GM21528 (cell line): ENCODE measurements at regions not wholly inside any gene's neighbourhood (a gene's known extent, or its start where the extent isn't known, plus 50 kb on each side); places are given as distances from the start of the nearest gene placed in this dataset.
"Not testable (repeated sequence)": the region's sequence is repeated elsewhere in the genome, so short reads cannot be mapped to it uniquely, and the experiment has no call there.

Experiments used
- ATAC-seq: cut with Tn5 transposase; IDR thresholded peaks from one replicate; pipeline ENCODE4 v1.9.1; 2021; ENCODE audit warnings: mild to moderate bottlenecking, moderate library complexity; ENCODE audit not compliant: unreplicated experiment, low FRiP score

DNA sequence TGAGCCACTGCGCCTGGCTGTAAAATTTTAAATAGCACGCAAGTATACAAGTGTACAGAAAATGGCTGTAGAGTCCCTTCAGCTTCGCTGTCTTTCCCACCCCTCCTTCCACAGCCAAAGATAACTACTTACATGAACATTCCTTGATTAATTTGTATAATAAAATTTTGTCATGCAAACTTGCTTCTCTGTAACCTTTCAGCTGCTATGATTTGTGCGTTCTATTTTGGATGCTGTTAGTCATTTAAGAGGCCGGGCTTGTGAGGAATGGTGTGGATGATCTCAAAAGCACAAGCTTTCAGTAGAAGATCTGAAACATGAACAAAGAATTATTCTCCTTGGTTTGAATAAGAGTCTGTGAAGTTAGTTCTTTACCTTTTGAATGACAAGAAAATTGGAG lies 115.0 kb upstream of the TLE1 start:
- no peak for ATAC-seq

DNA sequence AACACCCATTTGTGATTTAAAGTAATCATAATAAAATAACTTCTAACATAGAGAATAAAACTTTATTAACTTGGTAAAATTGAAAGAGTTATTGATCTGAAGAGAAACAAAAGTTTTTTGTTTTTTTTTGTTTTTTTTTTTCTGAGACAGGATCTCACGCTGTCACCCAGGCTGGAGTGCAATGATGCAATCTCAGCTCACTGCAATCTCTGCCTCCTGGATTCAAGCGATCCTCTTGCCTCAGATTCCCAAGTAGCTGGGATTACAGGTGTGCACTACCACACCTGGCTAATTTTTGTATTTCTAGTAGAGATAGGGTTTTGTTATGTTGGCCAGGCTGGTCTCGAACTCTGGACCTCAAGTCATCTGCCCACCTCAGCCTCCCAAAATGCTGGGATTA lies 116.5 kb upstream of the SPATA31D4 start:
- ATAC-seq, result not testable (repeated sequence)

DNA sequence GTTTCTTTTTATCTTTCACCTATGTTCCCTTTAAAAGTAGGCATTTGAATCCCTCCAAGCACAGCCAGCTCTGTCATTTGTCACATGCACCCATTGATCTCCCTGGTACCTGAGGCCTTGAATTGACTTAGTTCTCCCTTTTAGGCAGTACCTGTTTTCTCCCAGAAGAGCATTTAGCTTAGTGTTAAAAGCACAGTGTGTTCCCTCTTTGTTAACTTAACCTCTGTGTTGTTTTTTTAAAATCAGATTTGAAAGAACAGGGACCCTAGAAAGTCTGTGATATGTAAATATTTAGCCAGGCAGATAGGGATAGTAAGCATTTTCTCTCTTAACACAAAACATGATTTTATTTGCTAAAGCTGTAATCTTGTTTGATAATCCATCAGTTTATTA lies 113.8 kb upstream of the SPATA31D4 start:
- no peak for ATAC-seq

DNA sequence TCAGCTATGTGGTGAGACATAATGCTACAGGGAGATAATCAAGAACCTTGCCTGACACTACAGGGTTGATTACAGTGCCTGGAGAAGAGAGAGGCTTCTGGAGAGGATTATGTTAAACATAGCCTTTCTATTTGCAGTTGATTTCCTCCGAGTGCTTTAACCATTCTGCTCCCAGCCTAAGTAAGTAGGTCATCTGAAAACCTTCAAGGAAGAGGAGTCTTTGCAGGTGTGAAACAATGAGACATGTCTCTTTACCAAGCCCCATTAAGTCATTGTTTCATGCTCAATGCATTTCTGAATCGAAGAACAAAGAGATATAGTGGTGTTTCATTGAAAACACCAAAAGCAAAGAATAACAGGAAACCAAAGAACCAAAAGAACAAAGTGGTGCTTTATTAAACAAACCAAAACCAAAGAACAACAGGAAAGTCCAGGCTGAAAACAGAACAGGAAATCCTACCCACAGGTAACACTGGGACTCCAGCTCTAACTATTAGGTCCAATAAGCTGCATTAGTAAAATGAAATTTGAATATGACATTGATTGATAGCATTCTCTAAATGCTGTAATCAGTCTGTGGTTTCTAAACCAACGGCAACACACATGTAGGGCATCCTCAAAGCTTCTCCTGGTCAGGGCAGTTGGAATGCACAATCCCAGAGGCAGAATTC lies 113.3 kb upstream of the SPATA31D4 start:
- peak; percentile 79 for ATAC-seq

DNA sequence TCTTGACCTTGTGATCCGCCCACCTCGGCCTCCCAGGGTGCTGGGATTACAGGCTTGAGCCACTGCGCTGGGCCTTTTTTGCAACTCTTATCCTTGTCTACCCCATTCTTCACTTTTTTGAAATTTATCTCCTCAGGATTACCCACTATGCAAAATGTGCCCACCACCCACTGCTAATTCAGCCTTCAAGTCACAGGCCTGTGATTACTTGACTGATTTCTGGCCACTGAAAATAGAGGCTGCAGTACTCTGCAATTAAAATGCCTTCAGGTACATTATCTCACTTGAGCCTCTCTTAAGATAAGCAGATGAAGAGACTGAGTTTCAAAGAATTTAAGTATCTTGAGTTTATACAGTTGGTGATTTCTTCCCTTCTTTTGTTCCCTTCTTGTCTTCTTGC lies 112.4 kb upstream of the SPATA31D4 start:
- ATAC-seq, result no peak

DNA sequence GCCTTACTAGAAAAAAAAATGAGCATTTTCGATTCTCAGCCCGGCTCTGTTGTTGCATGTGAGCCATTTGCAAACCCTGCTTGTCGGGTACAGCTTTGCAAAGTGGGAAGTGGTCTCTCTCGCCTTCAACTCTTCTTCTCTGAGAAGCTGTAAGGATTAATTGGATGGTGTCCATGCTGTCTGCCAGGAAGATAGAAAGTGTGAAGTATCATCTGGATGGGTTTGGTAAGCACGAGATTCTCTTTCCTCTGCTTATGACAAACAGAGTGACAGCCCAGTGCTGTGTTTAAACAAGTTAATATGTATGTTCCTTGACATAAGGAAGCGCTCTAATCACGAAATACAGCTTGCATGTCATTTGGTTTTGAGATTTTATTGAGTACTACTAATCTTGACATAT lies 109.1 kb upstream of the SPATA31D4 start:
- ATAC-seq, result no peak

DNA sequence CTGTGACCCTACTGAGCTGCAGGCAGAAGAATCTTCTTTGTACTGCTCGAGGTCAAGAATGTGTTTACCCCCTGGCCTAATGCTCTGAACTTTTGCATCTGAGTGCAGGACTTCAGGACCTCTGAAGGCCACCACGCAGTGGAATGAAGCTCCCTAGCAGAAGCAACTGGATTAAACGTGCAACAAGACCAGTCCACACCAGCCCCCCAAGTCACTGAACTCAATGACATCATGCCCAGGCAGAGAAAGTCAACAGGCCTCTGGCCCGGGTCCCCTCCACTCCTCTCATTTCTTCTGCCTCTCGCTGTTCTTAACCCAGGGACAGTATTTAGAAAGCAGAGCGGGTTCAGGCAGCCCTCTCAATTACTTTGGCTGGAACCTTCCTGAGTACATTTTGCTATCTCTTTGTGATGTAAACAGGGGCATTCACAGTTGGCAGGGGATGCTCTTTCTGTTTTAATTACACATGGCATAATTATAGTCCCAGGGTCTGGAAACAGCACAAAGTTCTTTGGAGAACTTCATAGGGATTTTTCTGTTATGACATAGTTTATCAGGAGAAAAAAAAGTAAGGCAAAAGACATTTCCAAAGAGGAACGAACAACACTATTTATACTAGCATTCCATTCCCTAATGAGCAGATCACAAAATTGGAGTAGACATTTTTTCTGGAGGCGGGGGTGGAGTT lies 108.2 kb upstream of the SPATA31D4 start:
- ATAC-seq, result no peak

DNA sequence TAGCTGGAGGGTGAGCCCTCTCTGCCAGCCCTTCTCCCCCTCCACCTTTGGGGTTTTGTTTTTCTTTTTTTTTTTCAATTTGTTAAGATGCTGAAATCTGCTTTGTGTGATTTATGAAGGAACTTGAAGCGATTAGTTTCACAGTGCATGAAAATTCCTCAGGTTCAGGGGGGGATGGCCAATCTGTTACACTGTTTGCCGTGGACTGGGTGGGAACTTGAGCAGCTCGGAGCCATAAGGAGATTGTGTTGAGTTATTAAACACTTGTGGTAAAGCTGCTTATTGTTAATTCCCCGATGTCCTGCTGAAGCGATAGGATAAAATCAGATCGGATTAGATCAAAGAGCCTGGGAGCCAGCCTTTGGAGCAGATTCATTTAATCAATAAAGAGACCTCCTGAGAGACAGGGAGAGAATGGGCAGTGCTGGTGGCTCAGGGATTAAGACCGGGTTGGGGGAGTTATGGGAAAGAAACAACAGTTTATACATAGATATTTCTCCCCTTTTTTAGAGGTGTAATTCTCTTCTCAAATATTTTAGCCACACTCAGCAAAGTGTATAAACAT lies 105.8 kb upstream of the SPATA31D4 start:
- no peak for ATAC-seq

DNA sequence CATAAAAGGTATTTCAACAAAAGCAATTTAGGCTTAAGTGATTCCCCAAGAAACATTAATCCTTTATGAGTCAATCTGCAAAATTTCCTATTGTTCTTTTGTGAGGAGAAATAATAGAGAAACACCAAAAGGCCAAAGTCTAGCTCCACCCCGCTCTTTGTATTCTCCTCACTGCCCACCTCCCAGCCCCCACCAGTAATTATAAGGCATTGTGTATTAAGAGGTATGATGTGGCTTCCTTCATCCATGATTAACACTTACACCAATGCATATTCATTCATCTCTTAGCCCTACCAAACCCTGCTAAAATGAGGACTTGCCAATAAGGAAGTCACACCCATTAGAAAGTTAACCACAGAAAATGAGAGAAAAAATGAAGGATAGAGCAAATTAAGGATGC lies 105.3 kb upstream of the SPATA31D4 start:
- no peak for ATAC-seq

DNA sequence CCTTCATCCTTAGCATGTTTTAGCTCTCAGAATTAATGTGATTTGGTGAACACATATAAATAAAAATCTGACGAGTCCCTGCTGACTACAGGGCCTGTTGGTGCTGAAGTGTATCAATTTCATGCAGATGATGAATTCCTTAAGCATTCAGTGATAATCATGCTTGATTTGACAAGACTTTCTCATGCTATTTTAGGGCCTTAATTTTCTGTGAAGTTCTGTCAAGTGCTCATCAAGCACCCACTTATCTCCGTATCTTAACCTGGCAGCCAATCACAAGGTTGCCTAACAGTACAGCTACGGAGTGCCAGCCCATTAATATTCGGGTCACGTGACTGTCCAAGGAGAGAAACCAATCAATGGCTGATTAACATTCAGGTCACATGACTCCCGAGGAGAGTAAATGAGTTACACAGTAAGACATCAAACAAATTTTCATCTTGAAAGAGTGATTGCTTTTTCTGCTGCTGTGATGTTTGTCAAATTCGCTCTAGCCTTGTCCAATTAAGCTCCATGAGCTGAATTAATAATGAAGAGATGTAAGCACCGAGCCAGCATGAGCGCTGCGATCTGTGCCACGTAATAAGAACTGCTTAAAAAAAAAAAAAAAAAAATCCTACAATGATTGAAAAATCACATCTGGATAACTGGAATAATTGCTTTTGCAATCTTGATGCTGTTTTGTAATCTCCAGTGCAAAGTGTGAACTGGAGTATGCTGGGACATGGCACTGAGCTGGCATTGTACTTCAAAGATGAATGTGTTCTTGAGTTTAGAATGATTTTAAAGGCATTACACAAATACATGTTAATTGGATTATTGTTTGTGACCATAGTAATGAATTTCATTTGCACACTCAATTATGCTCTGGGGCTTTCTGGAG lies 104.3 kb upstream of the SPATA31D4 start:
- ATAC-seq, result no peak

DNA sequence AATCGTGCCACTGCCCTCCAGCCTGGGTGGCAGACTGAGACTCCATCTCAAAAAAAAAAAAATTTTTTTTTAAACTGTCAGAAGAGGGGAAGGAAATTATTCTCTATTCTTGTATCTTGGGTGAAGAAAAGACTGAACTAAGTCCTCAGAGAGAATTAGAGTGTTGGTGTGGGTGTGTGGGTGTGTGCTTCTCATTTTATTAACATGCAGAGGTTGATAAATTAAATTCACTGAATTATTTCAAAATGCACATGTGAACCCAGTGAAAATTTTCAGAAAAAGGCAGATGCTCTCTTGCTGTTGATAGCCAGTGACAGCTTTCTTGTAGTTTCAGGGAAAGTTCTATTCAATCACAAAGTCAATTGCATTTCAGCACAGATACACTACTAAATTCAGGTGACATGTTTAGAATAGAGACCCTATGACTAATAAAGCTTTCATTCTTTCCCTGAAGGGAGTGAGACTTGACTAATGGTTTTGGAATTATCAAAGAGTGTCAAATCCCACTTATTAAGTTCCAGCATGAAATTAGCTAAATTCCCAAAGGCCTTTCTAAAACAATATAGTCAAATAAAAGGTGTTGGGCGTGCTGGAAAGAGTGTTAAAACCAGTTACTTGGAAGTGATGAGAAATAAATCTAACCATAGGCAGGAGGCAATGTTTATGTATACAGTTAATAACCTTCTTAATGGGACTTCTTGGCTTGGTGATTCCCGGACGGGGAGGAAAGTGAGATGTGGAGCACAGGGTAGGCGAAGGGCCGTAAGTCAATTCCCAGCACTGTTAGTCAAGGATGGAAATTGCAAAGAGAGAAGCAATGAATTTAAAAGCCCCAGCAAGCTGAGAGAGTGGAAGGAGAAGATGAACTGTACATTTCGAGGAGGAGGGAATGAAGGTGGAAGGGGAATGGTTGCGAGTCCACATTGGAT lies 103.2 kb upstream of the SPATA31D4 start:
- no peak for ATAC-seq

DNA sequence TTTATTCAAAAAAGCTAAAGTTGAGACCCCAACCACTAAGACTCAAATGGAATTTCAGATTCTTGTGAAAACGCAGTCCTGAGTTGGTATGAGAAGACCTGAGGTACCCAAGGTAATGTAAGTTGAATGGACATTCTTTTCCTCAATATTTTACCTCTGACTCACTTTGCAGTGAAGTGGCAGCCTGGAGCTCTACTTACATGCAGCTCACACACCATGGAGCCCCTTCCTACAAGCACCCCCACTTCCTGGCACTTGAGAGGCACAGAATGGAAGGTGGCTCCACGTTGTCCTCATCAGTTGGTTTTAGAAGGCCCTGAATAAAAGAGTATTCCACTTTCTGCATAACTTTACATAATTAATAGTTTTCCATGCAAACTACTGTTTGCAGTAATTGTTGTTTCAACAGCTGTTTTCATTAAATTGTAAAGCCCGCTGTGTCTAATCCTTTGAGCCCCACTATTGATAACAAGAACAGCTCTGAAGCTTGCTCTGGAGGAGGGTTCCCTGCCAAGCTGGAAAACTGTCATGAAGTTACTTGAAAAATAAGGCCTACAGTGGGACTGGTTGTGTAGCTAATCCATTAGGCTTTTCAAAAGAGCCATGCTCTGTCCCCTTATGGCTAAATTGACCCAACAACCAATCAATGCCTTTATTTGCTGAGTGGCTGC lies 102.2 kb upstream of the SPATA31D4 start:
- ATAC-seq, result no peak

DNA sequence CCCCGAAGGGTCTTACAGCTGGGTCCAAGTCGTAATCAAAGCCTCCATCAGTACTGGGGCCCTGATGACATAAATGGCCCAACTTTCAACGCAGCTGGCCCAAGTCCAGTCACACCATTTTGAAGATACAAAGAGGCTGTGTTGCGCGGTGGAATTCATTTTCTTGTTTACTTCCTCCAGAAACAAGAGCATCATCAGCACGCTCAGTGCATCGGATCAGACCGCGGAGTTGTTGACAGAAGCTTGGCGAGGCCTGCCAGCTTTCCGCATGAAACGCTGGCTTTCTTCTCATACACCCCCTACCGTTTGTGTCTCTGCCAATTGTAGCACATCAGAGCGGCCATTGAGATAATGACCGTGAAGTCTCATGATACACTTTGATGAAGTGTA lies 101.7 kb upstream of the SPATA31D4 start:
- ATAC-seq, result no peak

DNA sequence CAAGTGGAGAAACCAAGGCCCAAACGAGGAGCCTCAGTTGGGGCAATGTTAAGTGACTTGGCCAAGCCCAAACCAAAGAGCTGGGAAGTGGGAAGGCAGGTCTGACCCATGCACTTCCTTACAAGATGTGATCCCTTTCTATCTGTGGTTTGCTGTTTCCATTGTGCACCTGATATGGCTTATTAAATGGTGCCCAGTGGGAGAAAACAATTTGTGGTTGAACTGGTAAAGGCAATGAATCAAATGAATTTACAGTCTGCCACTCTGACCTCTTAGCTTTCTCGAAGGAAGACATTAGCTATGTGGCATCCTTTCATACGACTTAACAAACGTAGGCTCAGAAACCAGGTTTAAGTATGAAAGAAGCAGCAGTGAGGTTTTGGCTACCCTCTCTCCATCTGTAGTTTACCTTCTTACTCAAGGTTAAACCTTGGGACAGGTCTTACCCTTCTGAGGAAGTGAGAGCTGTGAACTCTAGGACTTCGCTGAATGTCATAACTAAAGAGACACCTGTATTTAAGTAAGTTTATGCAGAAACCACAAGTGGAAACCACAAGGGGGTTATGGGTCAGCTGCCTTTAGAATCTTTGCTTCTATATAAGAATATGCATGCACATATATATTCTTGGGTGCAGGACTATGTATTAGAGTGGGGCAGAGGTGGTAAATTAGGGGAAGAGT lies 100.5 kb upstream of the SPATA31D4 start:
- ATAC-seq, result peak; percentile 91

DNA sequence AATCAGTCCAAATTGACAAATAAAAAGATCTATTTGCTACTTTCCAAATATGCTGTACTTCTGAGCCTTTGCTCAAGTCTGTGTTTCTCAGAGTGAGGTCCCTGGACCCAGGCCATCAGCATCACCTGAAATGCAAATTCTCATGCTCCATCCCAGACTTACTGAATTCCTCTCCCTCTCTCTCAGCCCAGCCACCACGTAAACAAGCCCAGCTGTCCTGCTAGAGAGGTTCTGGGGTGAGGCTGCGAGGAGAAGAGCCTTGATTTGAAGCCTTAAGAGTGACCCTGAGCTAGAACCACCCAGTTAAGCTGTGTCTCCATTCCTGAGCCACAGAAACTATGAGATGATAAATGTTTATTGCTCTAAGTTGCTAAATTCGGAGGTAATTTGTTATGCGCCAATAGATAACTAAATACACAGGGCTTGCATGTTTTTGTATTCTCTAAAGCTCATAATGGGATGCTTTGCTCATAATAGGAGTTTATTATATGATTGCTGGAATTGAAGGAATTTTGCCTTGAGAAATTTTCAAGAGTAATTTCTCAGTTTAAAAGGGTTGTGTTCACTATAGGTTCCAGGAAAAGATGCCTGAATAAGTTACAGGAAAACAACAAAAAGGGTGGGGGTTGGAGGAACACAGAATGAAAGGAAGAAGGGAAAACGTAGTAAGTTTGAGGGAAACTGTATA lies 98.9 kb upstream of the SPATA31D4 start:
- no peak for ATAC-seq

DNA sequence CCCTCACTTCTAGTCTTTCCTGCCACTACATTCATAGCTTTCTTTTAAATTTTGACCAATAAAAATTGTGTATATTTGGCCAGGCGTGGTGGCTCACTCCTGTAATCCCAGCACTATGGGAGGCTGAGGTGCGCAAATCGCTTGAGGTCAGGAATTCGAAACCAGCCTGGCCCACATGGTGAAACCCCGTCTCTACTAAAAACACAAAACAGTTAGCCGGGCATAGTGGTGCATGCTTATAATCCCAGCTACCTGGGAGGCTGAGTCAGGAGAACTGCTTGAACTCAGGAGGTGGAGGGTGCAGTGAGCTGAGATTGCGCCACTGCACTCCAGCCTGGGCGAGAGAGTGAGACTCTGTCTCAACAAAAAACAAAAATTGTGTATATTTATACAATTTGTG lies 97.8 kb upstream of the SPATA31D4 start:
- not testable (repeated sequence) for ATAC-seq

DNA sequence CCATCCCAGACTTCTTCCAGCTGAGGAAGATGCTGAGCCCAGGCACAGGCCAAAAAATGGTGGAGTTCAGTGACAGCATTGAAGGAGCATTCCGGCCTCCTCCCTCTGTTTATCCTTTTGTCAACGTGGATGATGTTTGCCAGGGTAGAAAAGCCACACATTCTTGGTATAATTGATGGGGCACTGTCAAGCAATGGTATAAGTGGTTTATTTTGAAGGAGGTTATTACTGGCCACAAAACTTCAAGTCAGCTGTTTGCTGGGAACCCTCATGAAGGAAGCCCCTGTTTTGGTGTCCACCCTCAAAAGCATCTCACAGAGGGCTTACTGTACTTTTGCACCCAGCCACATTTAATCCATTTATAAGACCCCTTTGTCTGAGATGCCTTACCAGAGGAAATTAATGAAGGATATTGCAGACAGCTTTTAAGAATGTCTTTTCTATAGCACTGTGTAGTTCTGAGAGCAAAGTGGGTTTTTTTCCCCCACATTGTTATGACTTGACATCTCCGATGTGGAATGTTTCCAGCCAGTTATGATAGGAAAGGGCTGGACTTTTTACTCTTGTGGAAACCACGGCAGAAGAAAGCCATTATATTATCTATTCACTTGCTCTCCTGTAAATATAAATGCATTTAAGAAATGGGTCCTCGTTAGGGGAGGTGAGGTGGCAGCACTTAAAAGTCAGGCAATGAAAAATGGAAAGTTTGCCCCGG lies 95.5 kb upstream of the SPATA31D4 start:
- ATAC-seq, result no peak
